NCI-H128 (cell line): ENCODE measurements at regions not wholly inside any gene's neighbourhood (a gene's known extent, or its start where the extent isn't known, plus 50 kb on each side); places are given as distances from the start of the nearest gene placed in this dataset.
"Not testable (repeated sequence)": the region's sequence is repeated elsewhere in the genome, so short reads cannot be mapped to it uniquely, and the experiment has no call there.

ENCODE experiments used
- DNase-seq: peaks from one replicate; lab custom pipeline; 2025; ENCODE audit not compliant: unreplicated experiment; lab: John Stamatoyannopoulos, UW

GRCh38 chr9:81371824-81372223, 317.5 kb downstream of the TLE1 start:
- DNase-seq = no peak

GRCh38 chr9:81370650-81371049, 318.7 kb downstream of the TLE1 start:
- DNase-seq = peak; percentile 31

- no peak for DNase-seq
Measured at GRCh38 chr9:81370096-81370495, 319.3 kb downstream of the TLE1 start.

DNA sequence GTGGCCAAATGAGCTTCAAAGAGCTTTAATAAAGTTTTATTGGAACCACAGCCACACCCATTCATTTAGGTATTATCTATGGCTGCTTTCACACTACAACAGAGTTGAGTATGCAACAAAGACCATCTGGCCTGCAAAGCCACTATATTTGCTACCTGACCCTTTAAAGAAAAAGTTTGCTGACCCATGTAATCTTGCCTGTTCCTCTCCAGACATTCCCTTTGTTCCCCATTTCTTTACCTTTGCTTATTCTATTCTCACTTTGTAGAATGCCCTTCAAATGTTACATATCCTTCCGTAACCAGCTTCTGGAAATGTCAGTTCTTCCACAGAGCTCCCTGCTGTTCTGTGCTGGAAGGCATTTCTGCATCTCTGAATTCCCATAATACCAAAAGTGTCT, 320.2 kb downstream of the TLE1 start:
- no peak for DNase-seq

DNA sequence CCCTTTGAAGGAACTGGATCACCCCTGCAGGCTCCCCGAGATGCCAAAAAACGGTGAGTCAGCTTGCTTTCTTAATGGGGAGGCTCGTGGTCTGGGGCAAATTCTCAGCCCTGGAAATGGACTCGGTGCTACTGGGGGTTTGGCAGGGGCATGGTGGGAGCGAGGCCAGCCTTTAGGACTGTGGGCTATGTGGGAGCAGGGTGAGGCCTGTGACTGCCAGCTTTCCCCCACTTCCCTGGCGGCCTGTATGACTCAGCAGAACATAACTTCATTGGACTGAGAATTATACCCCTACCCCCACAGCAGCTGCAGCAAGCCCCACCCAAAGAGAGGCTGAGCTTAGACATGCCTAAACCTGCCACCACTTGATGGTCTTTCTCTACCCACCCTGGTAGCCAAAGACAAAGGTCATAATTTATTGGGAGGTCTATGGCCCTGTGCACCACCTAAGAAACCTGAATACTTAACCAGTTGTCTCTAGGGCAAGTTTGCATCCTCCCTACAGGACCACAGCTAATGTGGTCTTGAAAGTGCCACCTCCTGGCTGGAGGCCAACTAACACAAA, 325.3 kb downstream of the TLE1 start:
- DNase-seq = no peak

DNA sequence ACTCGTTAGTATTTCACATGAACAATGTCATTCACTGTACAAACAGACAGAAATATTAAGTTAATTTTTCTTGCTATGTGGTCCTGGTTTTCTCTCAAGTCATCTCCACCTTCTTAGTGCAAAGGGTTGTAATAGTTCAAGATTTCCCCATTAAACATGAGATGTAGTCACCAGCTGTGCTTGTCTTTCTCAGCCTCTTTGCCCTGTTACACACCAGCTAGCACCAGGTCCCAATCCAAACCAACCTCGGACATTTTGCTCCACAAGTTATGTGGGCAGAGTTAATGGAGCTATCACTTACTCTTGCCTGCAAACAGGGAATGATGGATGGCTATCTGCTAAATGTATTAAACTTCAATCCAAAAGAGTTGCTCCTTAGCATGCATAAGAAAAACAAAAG, 328.1 kb downstream of the TLE1 start:
- no peak for DNase-seq

- DNase-seq = no peak
Measured at GRCh38 chr9:81351166-81351565, 338.2 kb downstream of the TLE1 start.

- DNase-seq = no peak
Measured at GRCh38 chr9:81344366-81344765, 345.0 kb downstream of the TLE1 start.

GRCh38 chr9:81335879-81336421, 353.4 kb downstream of the TLE1 start:
- DNase-seq = no peak

- DNase-seq = no peak
Measured at GRCh38 chr9:81321551-81321950, 367.8 kb downstream of the TLE1 start.

DNA sequence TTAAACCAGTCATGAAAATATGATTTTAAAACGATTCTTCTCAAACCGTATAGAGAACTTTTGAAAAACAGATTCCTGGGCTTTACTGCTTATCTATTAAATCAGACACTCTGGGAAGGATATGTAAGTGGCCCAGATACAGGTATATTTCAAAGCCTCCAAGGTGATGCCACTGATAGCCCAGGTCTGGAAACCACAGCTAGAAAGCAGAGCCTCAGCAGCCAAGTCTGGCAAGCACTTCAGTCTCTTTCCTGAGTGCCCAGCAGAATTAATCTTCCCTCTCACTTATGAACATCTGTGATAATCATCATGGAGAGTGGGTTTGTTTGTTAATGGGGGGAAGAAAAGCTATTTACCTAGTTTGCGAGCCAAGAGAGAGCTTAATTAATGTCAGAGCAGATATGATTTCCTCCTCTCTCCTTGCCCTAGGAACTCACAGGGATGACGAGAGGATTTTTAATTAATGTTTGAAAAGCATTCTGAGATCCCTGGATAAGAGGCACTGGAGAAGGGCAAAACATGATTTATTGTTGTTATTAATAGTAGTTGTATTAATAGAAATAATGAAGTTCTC, 368.4 kb downstream of the TLE1 start:
- DNase-seq = peak; percentile 63

GRCh38 chr9:81318571-81318970, 370.8 kb downstream of the TLE1 start:
- DNase-seq = no peak

- DNase-seq = no peak
Measured at GRCh38 chr9:81317939-81318338, 371.4 kb downstream of the TLE1 start.

- DNase-seq = no peak
Measured at GRCh38 chr9:81317223-81317622, 372.1 kb downstream of the TLE1 start.

GRCh38 chr9:81314490-81314889, 374.9 kb downstream of the TLE1 start:
- no peak for DNase-seq

- DNase-seq = no peak
Measured at GRCh38 chr9:81313877-81314276, 375.5 kb downstream of the TLE1 start.

DNA sequence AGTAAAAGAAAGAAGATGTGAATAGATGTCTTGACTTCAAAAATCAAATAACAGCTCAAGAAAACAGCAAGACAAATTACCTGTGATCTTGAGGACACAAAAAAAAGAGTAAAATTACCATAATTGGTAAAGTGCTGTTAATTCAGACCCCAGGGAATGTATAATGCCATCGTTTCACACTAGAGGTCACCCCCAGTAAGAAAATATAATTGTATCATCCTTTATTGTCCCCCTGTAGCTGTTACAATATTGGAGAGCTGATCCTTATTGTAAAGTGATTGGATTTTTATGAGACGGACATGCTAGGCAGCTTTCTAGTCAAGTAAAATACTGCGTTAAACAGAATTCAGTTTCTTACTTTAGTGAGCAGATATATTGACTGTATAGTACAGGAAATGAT, 377.0 kb downstream of the TLE1 start:
- DNase-seq = no peak

GRCh38 chr9:81308404-81308803, 380.9 kb downstream of the TLE1 start:
- no peak for DNase-seq

DNA sequence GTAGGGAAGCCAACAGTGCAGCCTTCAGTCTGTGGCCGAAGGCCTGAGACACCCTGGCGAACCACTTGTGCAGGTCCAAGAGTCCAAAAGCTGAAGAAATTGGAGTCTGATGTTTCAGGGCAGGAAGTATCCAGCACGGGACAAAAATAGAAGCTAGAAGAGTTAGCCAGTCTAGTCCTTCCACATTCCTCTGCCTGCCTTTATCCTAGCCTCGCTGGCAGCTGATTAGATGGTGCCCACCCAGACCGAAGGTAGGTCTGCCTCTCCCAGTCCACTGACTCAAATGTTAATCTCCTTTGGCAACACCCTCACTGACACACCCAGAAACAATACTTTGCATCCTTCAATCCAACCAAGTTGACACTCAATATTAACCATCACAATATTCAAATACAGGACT, 381.6 kb downstream of the TLE1 start:
- DNase-seq = not testable (repeated sequence)

- no peak for DNase-seq
Measured at GRCh38 chr9:81305561-81306182, 383.7 kb downstream of the TLE1 start.

GRCh38 chr9:81303658-81304057, 385.7 kb downstream of the TLE1 start:
- no peak for DNase-seq

DNA sequence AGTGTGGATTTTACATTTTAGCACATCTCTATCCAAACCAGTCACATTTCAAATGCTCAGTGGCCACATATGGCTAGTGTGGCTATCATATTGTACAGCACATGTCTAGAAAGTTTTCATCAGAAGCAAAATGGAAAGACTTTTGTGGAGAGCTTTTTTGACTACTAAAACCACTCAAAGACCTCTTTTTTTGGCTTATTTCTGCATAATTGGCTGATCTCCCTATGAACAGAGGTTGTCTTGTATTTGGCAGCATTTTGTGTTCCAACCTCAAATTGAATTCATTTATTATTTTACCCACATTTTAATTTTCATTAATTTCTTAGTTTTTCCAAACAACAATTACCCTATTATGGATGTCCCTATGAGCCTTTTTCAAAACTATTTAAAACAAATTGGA, 395.7 kb downstream of the TLE1 start:
- DNase-seq = no peak
